ENCODE measurements at regions not wholly inside any gene's neighbourhood (a gene's known extent, or its start where the extent isn't known, plus 50 kb on each side); places are given as distances from the start of the nearest gene placed in this dataset.

- intact Hi-C loops (cut with DNase I; ENCODE audit: low total_unique reads), result loop anchor here (1.0 kb wide), 1 partner anchor 82 kb away; no protein-coding TSS in a partner anchor
- H3K9me3 ChIP-seq, result no peaks in the 10 kb centered on the region
- H3K4me3 ChIP-seq, result no peak overlapping the region
- H3K27me3 ChIP-seq, result no peaks in the 10 kb centered on the region
- no peaks in the 10 kb centered on the region for H3K36me3 ChIP-seq
- in situ Hi-C loops (cut with MboI; ENCODE audit: low sequenced_read_pairs in 4 of 4), result no loop called here
- ATAC-seq (peak in 1 of 2 donors; percentile 55), DNase-seq (peak; percentile 16 to 31)
- TF ChIP-seq POLR2A (IDR thresholded peaks at IDR 0.05) (no peak), CTCF (IDR thresholded peaks at IDR 0.05 in 4 of 5, conservative IDR thresholded peaks at IDR 0.05 in 1 of 5) (peak; percentile 57 to 87 (median 67))
- no peak overlapping the region for H3K27ac ChIP-seq
- peaks cover 0 to 5% of the 10 kb centered on the region in 2 donors for H3K4me1 ChIP-seq
These were observed 51.4 kb upstream of the CHSY3 start for GRCh38 chr5:129852747-129853352.

- Histone ChIP-seq H3K4me3 (no peak overlapping the region), H3K9me3 (no peaks in the 10 kb centered on the region), H3K27me3 (no peaks in the 10 kb centered on the region), H3K36me3 (no peaks in the 10 kb centered on the region), H3K4me1 (peaks cover 0 to 5% of the 10 kb centered on the region in 2 donors), H3K27ac (no peak overlapping the region)
- intact Hi-C loops (cut with DNase I; ENCODE audit: low total_unique reads), result no loop called here
- in situ Hi-C loops (cut with MboI; ENCODE audit: low sequenced_read_pairs in 4 of 4), result no loop called here
- TF ChIP-seq CTCF (IDR thresholded peaks at IDR 0.05 in 4 of 5, conservative IDR thresholded peaks at IDR 0.05 in 1 of 5) (no peak), POLR2A (IDR thresholded peaks at IDR 0.05) (no peak)
- ATAC-seq, result no peak
- DNase-seq, result no peak
These were observed 50.7 kb upstream of the CHSY3 start for GRCh38 chr5:129853588-129853987.

Measured in gastrocnemius medialis (tissue), 4 donors.